Jurkat, Clone E6-1 (cell line): ENCODE measurements at regions not wholly inside any gene's neighbourhood (a gene's known extent, or its start where the extent isn't known, plus 50 kb on each side); places are given as distances from the start of the nearest gene placed in this dataset.
"Not testable (repeated sequence)": the region's sequence is repeated elsewhere in the genome, so short reads cannot be mapped to it uniquely, and the experiment has no call there.

Source experiments
- DNase-seq: peaks from one replicate; pipeline ENCODE4 v3.0.0-alpha.2; 2011; ENCODE audit warnings: low read depth, low spot score
- H3K4me3 ChIP-seq: 2 replicates; pipeline ENCODE4 v1.5.1; 2011; ENCODE audit warnings: mild to moderate bottlenecking, low read length, control low read depth, moderate library complexity

GRCh38 chr7:131638641-131639430 is 82.4 kb upstream of the PODXL start:
- DNase-seq, result no peak
- H3K4me3 ChIP-seq, result no peak overlapping the region

GRCh38 chr7:131637859-131638258 is 81.4 kb upstream of the PODXL start:
- no peak overlapping the region for H3K4me3 ChIP-seq
- DNase-seq, result no peak

GRCh38 chr7:131636092-131636491 is 79.7 kb upstream of the PODXL start:
- DNase-seq, result no peak
- H3K4me3 ChIP-seq, result no peak overlapping the region

GRCh38 chr7:131634197-131634596 is 77.8 kb upstream of the PODXL start:
- H3K4me3 ChIP-seq, DNase-seq: not testable (repeated sequence)

- no peak overlapping the region for H3K4me3 ChIP-seq
- DNase-seq, result no peak
These were observed 77.0 kb upstream of the PODXL start for GRCh38 chr7:131633342-131633843.

GRCh38 chr7:131630427-131630826 is 74.0 kb upstream of the PODXL start:
- DNase-seq, result no peak
- H3K4me3 ChIP-seq, result no peak overlapping the region

DNA sequence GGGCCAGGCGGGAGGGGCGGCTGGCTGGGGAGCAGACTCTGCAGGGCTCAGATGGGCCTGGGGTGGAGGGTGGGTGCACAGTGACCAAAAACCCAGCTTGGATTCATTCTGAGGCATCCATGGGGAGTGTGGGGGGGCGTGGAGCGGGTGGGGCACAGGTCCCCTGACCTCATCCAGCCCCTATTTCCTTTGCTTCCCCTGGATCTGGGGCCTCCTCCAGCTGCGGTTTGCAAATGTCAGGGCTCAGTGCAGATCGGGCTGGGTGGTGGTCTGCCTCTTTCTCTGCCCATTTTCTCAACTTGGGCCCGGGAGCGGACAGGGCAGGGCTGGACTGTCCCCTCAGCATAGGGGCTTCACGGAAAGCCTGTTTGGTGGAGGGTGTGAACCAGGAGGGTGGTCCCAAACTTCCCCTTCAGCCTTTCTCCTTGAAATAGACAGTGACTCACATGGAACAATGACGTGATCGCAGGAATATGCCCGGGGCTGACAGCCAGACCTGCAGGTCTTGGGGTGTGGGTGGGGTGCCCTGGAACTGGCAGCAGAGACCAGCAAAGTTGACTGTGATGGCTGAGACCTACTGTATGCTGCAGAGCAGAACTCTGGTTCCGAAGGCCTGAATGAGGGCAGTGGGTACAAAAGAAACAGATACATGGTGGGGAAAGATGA is 72.9 kb upstream of the PODXL start:
- H3K4me3 ChIP-seq, result no peak overlapping the region
- DNase-seq, result no peak

DNA sequence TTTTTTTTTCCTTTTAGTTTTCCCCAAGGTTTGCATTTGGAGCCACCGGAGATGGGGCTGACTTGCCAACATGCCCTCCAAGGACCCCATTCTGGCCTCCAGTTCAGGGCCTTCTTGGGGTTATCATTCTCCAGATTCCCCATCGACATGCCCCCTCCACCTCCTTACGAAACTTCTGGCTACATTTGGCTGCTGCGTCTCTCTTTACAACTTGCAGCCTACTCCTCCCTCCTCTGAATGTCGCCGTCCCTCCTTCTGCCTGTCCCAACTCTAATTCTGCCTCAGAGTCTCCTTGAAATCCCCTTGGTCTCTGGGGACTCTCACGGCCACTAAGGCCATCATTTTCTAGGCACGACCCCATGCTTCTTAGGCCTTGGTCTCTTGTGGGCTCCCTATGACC is 72.2 kb upstream of the PODXL start:
- DNase-seq, result no peak
- H3K4me3 ChIP-seq, result no peak overlapping the region

- DNase-seq, result no peak
- no peak overlapping the region for H3K4me3 ChIP-seq
These were observed 71.3 kb upstream of the PODXL start for GRCh38 chr7:131627735-131628190.

- no peak overlapping the region for H3K4me3 ChIP-seq
- DNase-seq, result no peak
These were observed 70.2 kb upstream of the PODXL start for GRCh38 chr7:131626643-131627042.

GRCh38 chr7:131625817-131626372 is 69.5 kb upstream of the PODXL start:
- no peak overlapping the region for H3K4me3 ChIP-seq
- no peak for DNase-seq

DNA sequence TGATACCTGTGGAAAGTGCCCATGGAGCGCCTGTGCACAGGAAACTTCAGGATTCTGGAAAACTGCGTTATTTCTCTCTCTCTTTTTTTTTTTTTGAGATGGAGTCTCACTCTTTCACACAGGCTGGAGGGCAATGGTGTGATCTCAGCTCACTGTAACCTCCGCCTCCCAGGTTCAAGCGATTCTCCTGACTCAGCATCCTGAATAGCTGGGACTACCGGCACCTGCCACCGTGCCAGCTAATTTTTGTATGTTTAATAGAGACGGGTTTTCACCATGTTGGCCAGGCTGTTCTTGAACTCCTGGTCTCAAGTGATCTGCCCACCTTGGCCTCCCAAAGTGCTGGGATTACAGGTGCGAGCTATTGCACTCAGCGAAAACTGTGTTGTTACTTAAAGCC is 68.9 kb upstream of the PODXL start:
- not testable (repeated sequence) for DNase-seq, H3K4me3 ChIP-seq

- DNase-seq, result no peak
- no peak overlapping the region for H3K4me3 ChIP-seq
These were observed 68.1 kb upstream of the PODXL start for GRCh38 chr7:131624536-131624935.

- no peak for DNase-seq
- H3K4me3 ChIP-seq, result no peak overlapping the region
These were observed 66.7 kb upstream of the PODXL start for GRCh38 chr7:131623154-131623553.

DNA sequence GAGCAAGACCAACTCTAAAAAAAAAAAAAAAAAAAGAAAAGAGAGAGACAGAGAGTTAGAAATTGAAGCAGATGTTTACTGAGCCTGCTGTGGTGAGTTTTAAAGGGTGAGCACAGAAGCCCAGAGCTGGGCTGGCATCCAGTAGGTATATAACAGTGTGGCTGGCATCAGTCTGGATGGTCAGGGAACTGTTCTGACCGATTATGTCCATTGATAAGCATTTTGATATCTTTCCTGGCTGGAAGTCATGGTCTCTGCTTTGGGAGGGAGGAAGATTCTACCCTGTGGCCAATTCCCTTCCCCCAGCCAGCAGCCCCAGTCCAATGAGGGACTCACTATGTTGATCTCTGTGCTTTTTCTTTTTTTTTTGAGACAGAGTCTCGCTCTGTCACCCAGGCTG is 65.2 kb upstream of the PODXL start:
- no peak for DNase-seq
- H3K4me3 ChIP-seq, result no peak overlapping the region

- H3K4me3 ChIP-seq, result no peak overlapping the region
- no peak for DNase-seq
These were observed 64.5 kb upstream of the PODXL start for GRCh38 chr7:131620673-131621609.

- no peak overlapping the region for H3K4me3 ChIP-seq
- DNase-seq, result no peak
These were observed 63.2 kb upstream of the PODXL start for GRCh38 chr7:131619336-131620305.

DNA sequence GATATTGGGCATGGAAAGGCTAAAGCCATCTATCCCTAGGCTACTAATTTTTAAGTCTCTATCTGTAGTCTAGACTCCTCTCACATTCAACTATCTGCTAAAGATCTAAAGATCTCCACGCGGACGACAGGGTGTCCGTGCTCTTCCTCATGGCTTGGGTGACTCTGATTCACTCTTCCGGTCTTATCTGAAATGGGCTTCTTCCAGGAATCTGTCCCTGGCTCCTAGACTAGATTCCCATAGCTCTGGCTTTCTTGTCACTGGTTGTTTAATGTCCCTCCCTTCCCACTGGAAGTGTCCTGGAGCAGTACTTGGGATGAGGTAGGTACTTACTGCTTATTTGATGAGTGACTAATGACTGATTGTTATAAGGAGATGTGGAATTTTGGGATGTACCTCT is 62.0 kb upstream of the PODXL start:
- no peak overlapping the region for H3K4me3 ChIP-seq
- DNase-seq, result no peak
